GM12878 (cell line): ENCODE measurements at regions not wholly inside any gene's neighbourhood (a gene's known extent, or its start where the extent isn't known, plus 50 kb on each side); places are given as distances from the start of the nearest gene placed in this dataset.

Source experiments
- ATAC-seq: fragments of 200-7000 bp; cut with Tn5 transposase; 3 replicates; pipeline ENCODE4 v1.9.1; 2020; ENCODE audit warnings: mild to moderate bottlenecking, moderate library complexity
- BruUV-seq: library from RNA; stranded (reverse); fragments of 400-500 nt; replicated peaks from 2 replicates; lab custom pipeline; 2021; lab: Mats Ljungman, UMichigan
- CTCF ChIA-PET: fragments of 300-600 bp; sonication (Branson Sonifier 250); formaldehyde crosslinking; extraction: SDS; loops from one replicate; lab custom pipeline; 2021; ENCODE audit warnings: inconsistent platforms; lab: Yijun Ruan, JAX
- POLR2A ChIA-PET: fragments of 350-600 bp; formaldehyde crosslinking; extraction: SDS; loops from one replicate; lab custom pipeline; 2021; ENCODE audit warnings: inconsistent platforms; lab: Charles Lee
- RAD21 ChIA-PET: fragments of 300-600 bp; sonication (Branson Sonifier 250); formaldehyde crosslinking; loops from one replicate; lab custom pipeline; 2023; ENCODE audit warnings: antibody characterized with exemption; ENCODE audit not compliant: unreplicated experiment; lab: Charles Lee
- SMC1A ChIA-PET: fragments of 300-600 bp; sonication (Branson Sonifier 250); formaldehyde crosslinking; loops from one replicate; lab custom pipeline; 2023; ENCODE audit not compliant: unreplicated experiment, uncharacterized antibody; lab: Charles Lee
- DNase-seq: peaks from one replicate; pipeline ENCODE4 v3.0.0-alpha.2; 2011; ENCODE audit warnings: low read depth, low spot score
- FAIRE-seq: peaks from 3 replicates; lab custom pipeline; 2011; peaks lifted over from hg19 to GRCh38; lab: Jason Lieb, UNC
- H2AFZ ChIP-seq: 2 replicates; pipeline ENCODE4 v1.6.0; 2011; ENCODE audit warnings: low read depth, low read length, control low read depth; ENCODE audit not compliant: control insufficient read depth
- H3K27ac ChIP-seq: 2 replicates; pipeline ENCODE4 v1.5.1; 2011; ENCODE audit warnings: control low read depth; ENCODE audit not compliant: control insufficient read depth, insufficient read depth
- H3K27me3 ChIP-seq, 2 experiments: replicated peaks in 1 of 2; 2 replicates each; pipeline versions ENCODE4 v1.6.0 to v1.6.1; 2011; ENCODE audit warnings: low read length in 1 of 2; ENCODE audit not compliant: control insufficient read depth in 2 of 2, insufficient read depth in 2 of 2
- H3K36me3 ChIP-seq, 2 experiments: 2 replicates each; pipeline ENCODE4 v1.5.1; 2011; ENCODE audit warnings: low read length in 1 of 2; ENCODE audit not compliant: control insufficient read depth in 2 of 2, insufficient read depth in 2 of 2
- H3K4me1 ChIP-seq: 2 replicates; pipeline ENCODE4 v1.6.1; 2011; ENCODE audit warnings: mild to moderate bottlenecking, low read length, moderate library complexity, mixed read lengths; ENCODE audit not compliant: control insufficient read depth, insufficient read depth
- H3K4me2 ChIP-seq: 2 replicates; pipeline ENCODE4 v1.6.0; 2011; ENCODE audit warnings: control low read depth; ENCODE audit not compliant: control insufficient read depth, insufficient read depth
- H3K4me3 ChIP-seq: fragments of 200-600 bp; sonication (generic); 2 replicates; pipeline ENCODE4 v1.5.1; 2016
- H3K79me2 ChIP-seq: 2 replicates; pipeline ENCODE4 v1.6.0; 2011; ENCODE audit warnings: low read length; ENCODE audit not compliant: control insufficient read depth, insufficient read depth
- H3K9ac ChIP-seq: 2 replicates; pipeline ENCODE4 v1.8.0; 2011; ENCODE audit warnings: low read length, control low read depth, mixed read lengths; ENCODE audit not compliant: control insufficient read depth, insufficient read depth
- H3K9me3 ChIP-seq: replicated peaks from 3 replicates; pipeline ENCODE4 v1.5.1; 2011; ENCODE audit warnings: mild to moderate bottlenecking, low read length; ENCODE audit not compliant: control insufficient read depth, insufficient read depth
- H4K20me1 ChIP-seq: 2 replicates; pipeline ENCODE4 v1.6.0; 2011; ENCODE audit not compliant: control insufficient read depth, insufficient read depth
- JUND ChIP-seq: IDR thresholded peaks from 2 replicates; pipeline ENCODE4 v1.6.1; 2012; ENCODE audit warnings: low read depth, mild to moderate bottlenecking, low read length, improper control_type of control experiment, moderate library complexity
- KAT2A ChIP-seq: conservative IDR thresholded peaks from 2 replicates; pipeline ENCODE4 v1.6.1; 2011; ENCODE audit warnings: low read depth, low read length; ENCODE audit not compliant: control insufficient read depth
- MEF2A ChIP-seq: IDR thresholded peaks from 2 replicates; pipeline ENCODE4 v1.6.1; 2011; ENCODE audit warnings: low read depth, mild to moderate bottlenecking, low read length, moderate library complexity; ENCODE audit not compliant: insufficient read depth
- POLR2A ChIP-seq: IDR thresholded peaks from 2 replicates; pipeline ENCODE4 v1.6.1; 2011; ENCODE audit warnings: low read depth, mild to moderate bottlenecking, low read length
- RB1 ChIP-seq: fragments of 450-650 bp; formaldehyde crosslinking; IDR thresholded peaks from 2 replicates; pipeline ENCODE4 v1.6.1; 2017; ENCODE audit warnings: mild to moderate bottlenecking, borderline replicate concordance
- RCOR1 ChIP-seq: conservative IDR thresholded peaks from 2 replicates; pipeline ENCODE4 v1.6.1; 2012; ENCODE audit warnings: low read depth, low read length, improper control_type of control experiment
- SIN3A ChIP-seq: IDR thresholded peaks from 2 replicates; pipeline ENCODE4 v1.6.1; 2012; ENCODE audit warnings: low read depth, low read length, improper control_type of control experiment
- SMC3 ChIP-seq: IDR thresholded peaks from 2 replicates; pipeline ENCODE4 v1.6.1; 2011; ENCODE audit warnings: low read length, improper control_type of control experiment, borderline replicate concordance
- TCF3 ChIP-seq: IDR thresholded peaks from 2 replicates; pipeline ENCODE4 v1.6.1; 2012; ENCODE audit warnings: low read depth, mild to moderate bottlenecking, low read length, borderline replicate concordance; ENCODE audit not compliant: insufficient read depth
- YY1 ChIP-seq: IDR thresholded peaks from 2 replicates; pipeline ENCODE4 v1.6.1; 2011; ENCODE audit warnings: low read depth, mild to moderate bottlenecking, low read length
- ZNF217 ChIP-seq: fragments of 450-650 bp; IDR thresholded peaks from 2 replicates; pipeline ENCODE4 v1.6.1; 2017; ENCODE audit warnings: antibody characterized with exemption, mild to moderate bottlenecking
- WGBS: methylation state at CpG from one replicate; pipeline ENCODE4 v1.1.6; 2016; ENCODE audit warnings: low lambda C conversion rate; ENCODE audit not compliant: insufficient replicate concordance, insufficient coverage; ENCODE audit errors: missing lambda C conversion rate; 5-methylcytosine and 5-hydroxymethylcytosine counted together
- in situ Hi-C: fragments of 300-500 bp; cut with MboI; formaldehyde crosslinking; loops from 9 replicates; pipeline ENCODE4 v1.14.3; 2018; ENCODE audit warnings: mixed read lengths
- intact Hi-C: fragments of 100-400 bp; cut with micrococcal nuclease; formaldehyde crosslinking; loops from one replicate; pipeline ENCODE4 v1.14.2; 2022; ENCODE audit not compliant: unreplicated experiment
- TF ChIP-seq, protein P1 (sequence below): fragments of 450-650 bp; IDR thresholded peaks from 2 replicates; pipeline ENCODE4 v1.6.1; 2016; ENCODE audit warnings: mild to moderate bottlenecking
- TF ChIP-seq, protein P2 (sequence below): IDR thresholded peaks from 2 replicates; pipeline ENCODE4 v1.6.1; 2012; ENCODE audit warnings: low read depth, low read length, improper control_type of control experiment
- TF ChIP-seq, protein P3 (sequence below): IDR thresholded peaks from 2 replicates; pipeline ENCODE4 v1.6.1; 2011; ENCODE audit warnings: low read depth, low read length, improper control_type of control experiment, borderline replicate concordance

DNA sequence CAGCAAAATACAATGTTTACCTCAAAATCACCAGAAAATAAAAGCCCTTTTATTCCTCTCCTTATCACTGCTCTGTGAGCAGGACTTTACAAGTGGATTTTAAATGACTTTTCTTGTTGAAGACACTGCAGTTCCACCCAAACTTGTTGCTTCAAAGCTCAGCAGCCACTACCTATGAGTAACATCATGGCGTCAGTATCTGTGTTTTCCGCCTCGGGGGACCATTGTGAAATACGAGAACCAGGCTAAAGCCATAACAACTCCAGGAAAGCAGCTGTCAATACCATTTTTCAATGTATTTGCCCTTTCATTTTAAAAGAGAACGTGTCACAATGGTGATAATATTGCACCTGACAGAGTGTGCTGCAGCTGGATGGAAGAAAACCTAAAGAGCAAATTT lies 284.0 kb upstream of the RNF32 start:
- in situ Hi-C loops (no loop called here), intact Hi-C loops (no loop called here)
- no peak overlapping the region for H3K9ac ChIP-seq
- H2AFZ ChIP-seq = no peak overlapping the region
- peaks cover 0 to 2% of the 10 kb centered on the region in 2 experiments; a peak in 3 of 4 replicates for H3K27me3 ChIP-seq
- CTCF ChIA-PET = no interaction called here
- ATAC-seq (no peak), FAIRE-seq (no peak), DNase-seq (no peak)
- no peaks in the 10 kb centered on the region for H3K79me2 ChIP-seq
- TF ChIP-seq JUND (no peak), POLR2A (no peak), YY1 (no peak), SMC3 (no peak), KAT2A (no peak), RB1 (no peak), ZNF217 (no peak), RCOR1 (no peak), TCF3 (no peak), MEF2A (no peak), SIN3A (no peak)
- TF ChIP-seq, protein P1, sequence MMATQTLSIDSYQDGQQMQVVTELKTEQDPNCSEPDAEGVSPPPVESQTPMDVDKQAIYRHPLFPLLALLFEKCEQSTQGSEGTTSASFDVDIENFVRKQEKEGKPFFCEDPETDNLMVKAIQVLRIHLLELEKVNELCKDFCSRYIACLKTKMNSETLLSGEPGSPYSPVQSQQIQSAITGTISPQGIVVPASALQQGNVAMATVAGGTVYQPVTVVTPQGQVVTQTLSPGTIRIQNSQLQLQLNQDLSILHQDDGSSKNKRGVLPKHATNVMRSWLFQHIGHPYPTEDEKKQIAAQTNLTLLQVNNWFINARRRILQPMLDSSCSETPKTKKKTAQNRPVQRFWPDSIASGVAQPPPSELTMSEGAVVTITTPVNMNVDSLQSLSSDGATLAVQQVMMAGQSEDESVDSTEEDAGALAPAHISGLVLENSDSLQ = no peak
- TF ChIP-seq, protein P2, sequence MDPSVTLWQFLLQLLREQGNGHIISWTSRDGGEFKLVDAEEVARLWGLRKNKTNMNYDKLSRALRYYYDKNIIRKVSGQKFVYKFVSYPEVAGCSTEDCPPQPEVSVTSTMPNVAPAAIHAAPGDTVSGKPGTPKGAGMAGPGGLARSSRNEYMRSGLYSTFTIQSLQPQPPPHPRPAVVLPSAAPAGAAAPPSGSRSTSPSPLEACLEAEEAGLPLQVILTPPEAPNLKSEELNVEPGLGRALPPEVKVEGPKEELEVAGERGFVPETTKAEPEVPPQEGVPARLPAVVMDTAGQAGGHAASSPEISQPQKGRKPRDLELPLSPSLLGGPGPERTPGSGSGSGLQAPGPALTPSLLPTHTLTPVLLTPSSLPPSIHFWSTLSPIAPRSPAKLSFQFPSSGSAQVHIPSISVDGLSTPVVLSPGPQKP = no peak
- TF ChIP-seq, protein P3, sequence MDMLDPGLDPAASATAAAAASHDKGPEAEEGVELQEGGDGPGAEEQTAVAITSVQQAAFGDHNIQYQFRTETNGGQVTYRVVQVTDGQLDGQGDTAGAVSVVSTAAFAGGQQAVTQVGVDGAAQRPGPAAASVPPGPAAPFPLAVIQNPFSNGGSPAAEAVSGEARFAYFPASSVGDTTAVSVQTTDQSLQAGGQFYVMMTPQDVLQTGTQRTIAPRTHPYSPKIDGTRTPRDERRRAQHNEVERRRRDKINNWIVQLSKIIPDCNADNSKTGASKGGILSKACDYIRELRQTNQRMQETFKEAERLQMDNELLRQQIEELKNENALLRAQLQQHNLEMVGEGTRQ = no peak
- no peaks in the 10 kb centered on the region for H3K4me1 ChIP-seq
- H3K4me3 ChIP-seq = no peak overlapping the region
- no TSS peak for BruUV-seq
- POLR2A ChIA-PET = no interaction called here
- no peaks in the 10 kb centered on the region for H3K9me3 ChIP-seq
- RAD21 ChIA-PET = no interaction called here
- WGBS = 32% methylated on average over 5 of the region's 5 CpGs
- SMC1A ChIA-PET = no interaction called here
- no peak overlapping the region for H3K4me2 ChIP-seq
- H3K36me3 ChIP-seq = no peaks in the 10 kb centered on the region
- no peak overlapping the region for H3K27ac ChIP-seq
- H4K20me1 ChIP-seq = no peaks in the 10 kb centered on the region
